Amniotic epithelial cell (primary cell): ENCODE measurements at regions not wholly inside any gene's neighbourhood (a gene's known extent, or its start where the extent isn't known, plus 50 kb on each side); places are given as distances from the start of the nearest gene placed in this dataset.

Experiments used
- DNase-seq: peaks from one replicate; pipeline ENCODE4 v3.0.0-alpha.2; 2010; ENCODE audit warnings: low read depth

DNA sequence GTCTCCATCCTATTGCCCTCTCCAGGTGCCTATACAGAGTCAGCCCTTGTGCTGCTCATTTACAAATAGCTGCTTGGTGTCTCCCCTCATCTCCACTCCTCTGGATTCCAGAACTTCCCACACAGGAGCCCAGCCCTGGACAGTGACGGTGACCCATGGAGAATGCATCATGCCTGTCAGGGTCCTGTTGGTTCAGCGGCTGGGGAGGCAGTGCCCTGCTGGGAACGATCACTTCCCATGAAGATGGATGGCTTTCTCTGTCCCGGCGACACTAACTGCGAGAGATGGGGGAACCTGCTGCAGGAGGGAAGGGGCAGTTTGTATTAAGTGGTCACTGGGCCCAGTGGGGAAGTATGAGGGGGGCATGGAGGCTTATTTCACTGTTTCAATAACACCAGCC, 395.0 kb upstream of the TBX3 start:
- DNase-seq, result no peak

DNA sequence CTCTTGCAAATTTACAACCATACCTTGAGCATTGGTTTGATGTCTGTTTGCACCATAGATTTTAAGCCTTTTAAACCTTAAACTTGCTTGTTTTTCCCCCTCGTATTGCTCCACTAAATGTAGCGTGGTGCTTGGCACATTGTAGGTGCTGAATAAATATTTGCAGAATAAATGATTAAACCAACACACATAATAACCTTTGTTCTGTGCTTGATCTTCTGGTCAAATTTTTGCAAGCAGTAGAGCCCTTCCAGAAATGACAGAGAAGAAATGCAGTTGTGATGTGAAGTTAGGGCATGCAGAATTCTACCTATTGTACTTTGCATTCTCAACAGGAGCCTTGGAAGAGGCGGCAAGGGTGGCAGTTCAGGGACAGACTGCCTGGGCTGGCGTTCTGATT, 394.4 kb upstream of the TBX3 start:
- no peak for DNase-seq

DNA sequence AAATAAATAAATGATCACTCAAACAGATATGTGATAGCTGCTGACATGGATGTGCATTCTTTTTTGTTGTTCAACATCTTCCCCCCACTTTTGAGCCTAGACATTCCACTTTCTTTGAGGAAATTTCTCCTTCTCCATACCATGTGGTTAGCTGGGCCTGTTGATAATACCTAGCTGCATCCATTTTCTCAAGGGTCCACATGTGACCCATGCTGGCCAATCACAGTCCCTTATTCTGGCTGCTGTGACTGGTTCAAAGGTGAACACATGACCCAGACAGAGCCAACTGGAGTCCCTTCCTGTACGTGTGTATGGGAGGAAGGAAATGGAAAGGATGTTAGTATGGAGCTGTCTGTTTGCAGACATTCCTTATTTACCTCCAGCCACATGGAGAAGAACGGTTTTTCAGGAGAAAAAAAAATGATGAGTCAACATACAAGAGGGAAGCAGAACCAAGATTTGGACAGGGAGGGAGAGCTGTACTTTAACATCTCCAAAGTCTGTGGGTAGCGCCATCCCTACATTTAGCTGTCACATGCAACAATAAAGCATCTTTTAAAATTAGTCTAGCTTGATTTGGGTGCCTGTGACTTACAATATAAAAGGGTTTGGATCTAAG, 391.7 kb upstream of the TBX3 start:
- peak; percentile 15 for DNase-seq

DNA sequence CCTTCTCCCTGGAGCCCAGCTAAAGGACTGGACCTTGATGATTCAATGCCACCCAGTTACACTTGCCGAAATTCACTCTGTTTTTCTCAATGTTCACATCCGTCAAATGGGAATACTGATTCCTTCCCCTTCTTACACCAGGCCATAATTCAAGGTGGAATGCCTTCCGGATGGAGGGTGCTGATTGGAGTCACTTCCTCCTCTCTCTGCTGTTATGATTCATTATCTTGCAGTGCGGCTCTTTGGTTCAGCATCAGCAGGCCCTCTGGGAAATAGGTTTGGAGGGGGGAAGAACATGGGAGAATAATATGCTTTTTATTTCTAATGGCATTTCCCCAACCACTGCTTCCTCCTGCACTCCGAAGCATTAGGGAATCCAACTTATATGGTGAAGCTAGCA, 390.6 kb upstream of the TBX3 start:
- DNase-seq, result no peak

DNA sequence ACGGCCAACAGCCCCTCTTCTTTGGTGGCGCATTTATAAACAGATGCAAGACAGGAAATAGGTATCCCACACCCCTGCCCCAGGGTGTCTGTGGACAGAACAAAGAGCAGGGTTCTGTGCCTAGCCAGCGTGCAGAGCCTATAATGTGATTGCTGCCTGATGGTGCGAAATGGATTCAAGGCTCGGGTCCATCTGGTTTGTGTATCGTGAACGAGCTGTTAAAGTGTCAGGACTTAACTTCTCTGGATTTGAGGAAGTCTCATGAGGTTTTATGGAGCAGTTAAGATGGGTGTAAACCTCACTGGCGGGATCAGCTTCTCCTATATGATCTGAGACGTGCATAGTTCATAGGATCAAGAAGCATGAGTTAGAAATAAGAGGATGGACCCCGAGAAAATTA, 388.7 kb upstream of the TBX3 start:
- no peak for DNase-seq

DNA sequence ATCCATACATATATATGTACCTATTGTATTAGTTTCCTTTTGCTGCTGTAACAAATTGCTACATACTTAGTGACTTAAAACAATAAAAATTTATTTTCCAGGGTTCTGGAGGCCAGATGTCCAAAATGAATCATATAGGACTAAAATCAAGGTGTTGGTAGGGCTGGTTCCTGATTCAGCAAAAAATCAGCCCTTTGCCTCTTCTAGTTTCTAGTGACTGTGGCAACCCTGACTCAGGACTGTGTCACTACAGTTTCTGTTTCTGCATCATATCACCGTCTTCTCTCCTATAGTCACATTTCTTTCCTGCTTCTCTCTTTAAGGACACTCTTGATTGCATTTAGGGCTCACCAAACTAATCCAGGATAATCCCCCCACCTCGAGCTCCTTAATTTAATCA, 386.3 kb upstream of the TBX3 start:
- DNase-seq, result no peak

DNA sequence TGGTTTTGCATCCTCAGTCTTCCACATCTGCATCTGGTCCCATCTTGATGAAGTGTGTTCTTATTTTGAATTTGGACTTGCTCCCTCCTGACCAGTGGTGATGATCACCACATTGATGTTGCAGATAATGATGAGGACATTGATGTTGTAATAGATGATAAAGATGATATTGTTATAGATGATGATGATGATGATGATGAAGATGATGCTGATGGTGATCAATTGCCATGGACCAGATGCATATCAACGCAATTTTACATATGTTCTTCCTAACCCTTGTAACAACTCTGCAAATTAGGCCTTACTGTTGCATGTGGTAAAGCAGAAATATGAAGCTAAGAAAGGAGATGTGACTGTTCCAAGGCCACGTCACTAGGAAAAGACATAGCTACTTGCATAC, 380.3 kb upstream of the TBX3 start:
- no peak for DNase-seq

DNA sequence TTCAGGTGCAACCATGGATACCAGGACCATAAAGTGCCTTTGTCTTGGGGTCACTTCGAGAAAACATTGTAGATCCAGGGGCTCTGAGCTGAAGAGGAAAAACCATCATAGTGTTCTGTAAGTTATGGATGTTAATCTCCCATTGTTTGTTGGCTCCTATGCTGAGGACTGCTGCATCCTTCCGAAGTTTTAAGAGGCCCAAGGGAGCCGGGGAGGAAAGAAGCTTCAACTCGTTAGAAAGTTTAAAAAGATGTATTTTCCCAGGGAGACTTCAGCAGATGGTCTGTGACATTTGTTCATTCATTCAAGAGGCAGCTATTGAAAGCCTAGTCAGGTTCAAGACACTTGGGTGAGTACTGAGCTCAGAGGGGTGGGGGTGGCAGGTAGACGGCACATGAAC, 378.8 kb upstream of the TBX3 start:
- DNase-seq, result no peak

DNA sequence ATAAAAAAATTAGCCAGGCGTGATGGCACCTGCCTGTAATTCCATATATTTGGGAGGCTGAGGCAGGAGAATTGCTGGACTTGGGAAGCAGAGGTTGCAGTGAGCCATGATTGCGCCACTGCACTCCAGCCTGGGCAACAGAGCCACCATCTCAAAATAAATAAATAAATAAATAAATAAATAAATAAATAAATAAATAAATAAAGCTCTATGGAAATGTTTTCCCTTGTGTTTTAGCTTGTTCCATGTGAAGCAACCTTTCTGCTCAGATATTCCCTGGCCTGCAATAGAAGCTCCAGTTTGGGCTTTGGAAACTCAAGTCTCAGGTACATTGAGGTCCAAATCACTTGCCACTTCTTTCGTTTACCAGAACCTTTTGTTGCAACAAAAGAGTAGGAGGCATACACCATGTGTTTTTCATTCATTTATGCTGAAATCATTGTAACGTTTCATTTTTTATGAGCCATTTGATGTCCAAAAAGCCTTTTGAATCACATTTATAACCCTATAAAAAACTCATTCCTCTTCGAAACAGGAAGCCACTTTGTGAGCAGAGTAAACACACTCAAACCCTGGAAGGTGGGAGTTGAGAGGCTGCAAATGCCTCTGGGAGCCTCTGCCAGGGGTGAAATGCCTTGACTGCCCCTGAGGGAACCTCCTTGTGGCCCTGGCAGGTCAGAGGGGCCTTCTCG, 376.6 kb upstream of the TBX3 start:
- no peak for DNase-seq

DNA sequence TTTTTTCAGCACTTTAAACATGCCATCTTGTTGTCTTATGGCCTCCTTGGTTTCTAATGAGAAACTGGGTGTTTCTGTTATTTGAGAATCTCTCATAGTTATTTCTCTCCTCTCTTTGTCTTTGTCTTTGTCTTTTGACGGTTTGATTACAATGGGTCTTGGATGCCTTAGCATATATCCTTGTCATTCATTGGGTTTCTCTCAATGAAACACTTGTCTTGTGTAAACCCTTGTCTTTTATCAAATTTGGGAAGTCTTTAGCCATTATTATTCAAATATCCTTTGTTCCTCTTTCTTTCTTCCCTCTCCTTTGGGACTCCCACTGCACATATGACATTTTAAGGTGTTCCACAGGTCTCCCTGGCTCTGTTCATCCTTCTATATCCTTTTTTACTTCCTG, 373.5 kb upstream of the TBX3 start:
- no peak for DNase-seq

DNA sequence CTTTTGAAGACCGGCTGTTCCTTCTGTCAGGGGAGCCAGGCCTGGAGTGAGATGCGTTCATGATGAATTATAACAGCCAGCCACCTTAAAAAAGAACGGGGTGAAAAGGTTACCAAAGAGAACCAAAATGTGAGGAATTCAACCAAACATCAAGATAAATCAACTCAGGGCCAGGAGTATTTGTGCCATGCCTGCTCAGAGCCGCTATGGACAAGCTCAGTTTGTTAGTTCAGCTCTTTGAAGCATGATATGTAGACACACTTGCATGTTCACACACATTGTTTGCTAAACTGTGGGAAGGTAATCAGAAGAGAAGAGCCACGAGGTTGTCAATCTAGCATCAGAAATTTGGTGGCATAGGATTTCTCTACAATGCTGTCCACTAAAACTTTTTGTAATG, 367.4 kb upstream of the TBX3 start:
- peak; percentile 5 for DNase-seq

DNA sequence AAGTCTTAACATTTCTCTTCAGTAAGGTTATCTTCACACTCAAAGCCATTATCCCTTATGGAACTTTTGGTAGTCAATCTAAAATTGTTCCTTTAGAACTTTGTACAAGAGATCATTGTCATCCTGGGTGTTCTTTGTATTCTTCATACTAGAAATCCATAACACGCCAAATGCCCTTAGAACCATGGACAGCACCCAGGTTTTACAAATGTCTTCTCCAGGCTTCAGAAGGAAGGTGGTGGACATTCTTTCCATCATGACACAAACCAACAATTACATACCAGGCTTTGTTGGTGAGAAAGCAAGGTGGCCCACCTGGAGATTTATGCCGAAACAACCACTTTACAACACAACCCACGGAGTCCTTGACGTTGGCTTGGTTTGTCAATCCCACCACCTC, 365.6 kb upstream of the TBX3 start:
- DNase-seq, result peak; percentile 65

DNA sequence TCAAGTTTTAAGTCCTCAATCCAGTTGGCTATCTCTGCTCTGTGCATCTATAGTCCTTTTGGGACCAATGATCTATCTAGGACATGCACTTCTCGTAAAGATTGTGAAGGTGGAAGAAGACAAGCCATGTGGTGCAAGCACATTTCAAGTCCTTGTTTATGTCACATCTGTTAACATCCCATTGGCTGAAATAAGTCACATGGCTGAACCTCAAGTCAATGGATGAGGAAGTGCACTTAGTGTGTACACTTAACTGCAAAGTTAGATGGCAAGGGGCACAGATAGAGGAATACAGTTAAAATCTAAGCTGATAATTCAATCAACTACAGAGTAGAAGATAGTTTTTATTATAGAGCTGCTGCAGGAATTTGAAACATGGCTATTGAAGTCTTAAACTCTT, 362.8 kb upstream of the TBX3 start:
- DNase-seq, result no peak

DNA sequence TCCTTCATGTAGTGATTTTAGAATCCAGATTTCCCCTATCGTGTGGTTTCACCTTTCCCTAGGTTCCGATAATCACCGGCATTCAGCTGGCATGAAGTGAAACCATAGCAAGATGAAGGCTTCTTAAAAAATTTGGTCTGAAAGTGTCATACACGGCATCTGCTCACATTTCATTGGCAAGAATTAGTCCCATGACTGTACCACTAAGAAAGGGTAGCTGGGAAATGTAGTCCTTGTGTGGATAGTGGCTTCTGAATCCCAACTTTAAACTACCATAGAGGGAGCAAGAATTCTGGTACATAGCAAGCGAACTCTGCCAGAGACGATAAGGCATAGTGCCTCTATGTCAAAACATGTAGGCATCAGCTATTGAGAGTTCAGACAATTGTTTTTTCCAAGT, 360.1 kb upstream of the TBX3 start:
- no peak for DNase-seq

DNA sequence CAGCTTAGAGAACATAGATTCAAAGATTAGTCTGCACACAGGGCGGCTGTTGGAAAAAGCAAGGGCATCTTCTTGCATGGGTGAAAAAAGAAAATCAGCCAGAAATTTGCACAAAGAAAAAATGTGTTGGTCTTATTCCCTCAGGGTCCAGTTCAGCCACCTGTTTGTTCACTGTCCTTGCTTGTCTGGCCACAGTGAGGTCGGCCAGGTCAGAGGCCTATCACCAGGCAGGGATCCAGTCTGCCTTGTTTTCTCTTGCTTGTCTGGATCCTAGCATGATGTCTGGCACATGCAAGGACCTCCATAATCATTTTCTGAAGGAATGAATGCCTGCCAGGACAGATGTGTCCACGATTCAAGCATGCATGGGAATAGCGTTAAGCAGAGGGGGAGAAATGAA, 359.1 kb upstream of the TBX3 start:
- no peak for DNase-seq

DNA sequence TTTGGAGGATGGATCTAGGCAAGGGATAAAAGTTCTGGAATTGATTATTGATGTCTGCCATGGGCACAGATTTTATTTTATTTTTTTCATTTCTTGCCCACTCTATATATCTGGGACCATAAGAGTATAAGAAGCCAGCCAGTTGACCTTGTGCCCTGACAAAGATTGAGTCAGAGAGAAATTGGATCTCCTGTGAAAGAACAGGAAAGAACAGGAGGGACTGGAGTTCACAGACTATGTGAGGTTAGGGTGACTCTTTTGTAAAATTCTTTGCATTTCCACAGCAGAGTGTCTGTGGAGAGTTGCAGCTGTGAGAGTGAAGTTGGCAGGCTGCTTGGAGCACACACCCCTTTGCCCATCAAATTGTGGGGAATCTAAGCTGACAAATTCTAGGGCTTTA, 358.4 kb upstream of the TBX3 start:
- DNase-seq, result no peak

DNA sequence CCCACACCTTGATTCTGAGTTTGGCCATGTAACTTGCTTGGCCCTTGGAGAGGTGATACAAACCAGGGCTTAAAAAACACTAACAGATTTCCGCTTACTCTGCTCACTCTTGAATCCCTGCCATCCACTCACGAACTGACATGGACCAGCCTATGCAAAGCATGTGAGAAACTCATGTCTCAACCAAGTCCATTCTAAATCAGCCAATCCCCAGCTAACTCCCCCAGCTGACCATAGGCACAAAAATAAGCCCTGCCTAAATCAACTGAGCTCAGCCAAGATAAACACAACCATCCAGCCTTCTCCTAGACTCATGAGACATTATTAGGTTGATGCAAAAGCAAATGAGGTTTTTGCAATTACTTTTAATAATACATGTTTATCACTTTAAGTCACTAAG, 353.9 kb upstream of the TBX3 start:
- no peak for DNase-seq

DNA sequence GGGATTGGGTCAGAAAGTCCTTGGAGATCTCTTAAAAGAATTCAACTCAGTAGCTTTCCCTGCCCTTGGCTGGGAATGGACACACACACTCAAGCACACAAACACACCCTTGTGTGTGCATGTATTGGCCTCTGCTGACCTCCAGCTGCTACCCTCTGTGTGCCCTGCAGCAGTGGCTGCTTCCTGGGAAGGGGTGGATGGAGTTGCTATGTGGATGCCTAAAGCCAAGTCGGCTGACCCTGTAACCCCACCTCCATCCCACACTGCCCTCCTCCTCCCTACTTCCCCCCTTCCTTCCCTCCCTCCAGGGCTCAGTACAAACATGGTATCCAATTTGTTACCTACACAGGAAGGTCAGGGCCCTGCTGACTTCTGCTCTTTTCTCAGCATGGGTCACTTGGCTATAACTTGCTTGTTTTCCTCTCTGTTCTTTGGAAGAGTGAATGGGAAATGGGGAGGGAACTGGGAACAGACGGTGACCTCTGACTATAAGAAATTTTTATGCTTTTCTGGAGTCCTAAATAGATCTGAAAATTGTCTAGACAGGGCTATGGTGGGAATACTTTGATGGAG, 351.6 kb upstream of the TBX3 start:
- no peak for DNase-seq

DNA sequence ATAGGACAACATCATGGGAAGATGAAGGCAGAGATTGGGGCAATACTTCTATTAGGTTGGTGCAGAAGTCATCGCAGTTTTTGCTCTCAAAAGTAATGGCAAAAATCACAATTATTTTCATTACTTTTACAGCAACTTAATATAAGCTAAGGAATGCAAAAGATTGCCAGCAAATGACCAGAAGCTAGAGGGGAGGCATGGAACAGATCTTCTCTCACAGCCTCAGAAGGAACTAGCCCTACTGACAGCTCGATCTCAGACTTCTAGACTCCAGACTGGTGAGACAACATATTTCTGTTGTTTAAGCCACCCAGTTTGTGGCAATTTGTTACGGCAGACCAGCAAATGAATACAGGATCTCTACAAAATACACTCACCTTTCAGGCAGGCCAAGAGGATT, 348.5 kb upstream of the TBX3 start:
- no peak for DNase-seq

DNA sequence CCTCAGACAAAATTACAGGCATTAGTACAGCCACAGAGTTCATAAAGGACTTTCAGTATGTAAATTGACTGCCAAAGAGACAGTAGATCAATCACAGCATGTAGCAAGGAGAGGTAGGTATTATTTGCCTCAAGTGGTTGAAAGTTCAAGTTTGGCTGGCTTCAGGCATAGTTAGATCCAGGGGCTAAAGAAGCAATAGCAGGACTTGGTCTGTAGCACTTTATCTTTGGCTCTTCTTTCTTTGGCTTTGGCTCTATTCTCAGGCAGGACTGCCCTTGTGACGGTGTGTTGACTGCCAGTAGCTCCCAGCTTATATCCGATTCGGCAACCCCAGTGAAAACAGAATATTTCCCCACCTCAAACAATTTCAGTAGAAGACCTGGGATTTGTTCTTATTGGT, 346.0 kb upstream of the TBX3 start:
- no peak for DNase-seq

DNA sequence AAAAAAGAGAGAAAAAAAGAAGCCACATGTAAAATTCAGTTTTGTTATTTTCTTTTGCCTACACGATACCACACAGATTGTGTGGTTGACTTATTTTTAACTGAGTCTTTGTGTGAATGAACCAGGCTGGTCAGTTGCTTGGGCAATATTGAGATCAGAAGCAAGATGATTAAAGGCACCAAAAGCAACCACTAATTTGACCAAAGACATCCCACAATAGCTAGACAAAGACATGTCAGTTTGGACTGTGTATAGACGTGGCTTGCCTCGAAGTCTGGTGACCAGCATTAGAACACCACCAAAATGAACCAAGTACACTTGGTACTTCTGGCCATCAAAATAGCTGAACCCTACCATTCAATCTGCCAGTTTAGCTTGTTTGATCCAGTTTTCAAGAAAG, 340.6 kb upstream of the TBX3 start:
- DNase-seq, result no peak

DNA sequence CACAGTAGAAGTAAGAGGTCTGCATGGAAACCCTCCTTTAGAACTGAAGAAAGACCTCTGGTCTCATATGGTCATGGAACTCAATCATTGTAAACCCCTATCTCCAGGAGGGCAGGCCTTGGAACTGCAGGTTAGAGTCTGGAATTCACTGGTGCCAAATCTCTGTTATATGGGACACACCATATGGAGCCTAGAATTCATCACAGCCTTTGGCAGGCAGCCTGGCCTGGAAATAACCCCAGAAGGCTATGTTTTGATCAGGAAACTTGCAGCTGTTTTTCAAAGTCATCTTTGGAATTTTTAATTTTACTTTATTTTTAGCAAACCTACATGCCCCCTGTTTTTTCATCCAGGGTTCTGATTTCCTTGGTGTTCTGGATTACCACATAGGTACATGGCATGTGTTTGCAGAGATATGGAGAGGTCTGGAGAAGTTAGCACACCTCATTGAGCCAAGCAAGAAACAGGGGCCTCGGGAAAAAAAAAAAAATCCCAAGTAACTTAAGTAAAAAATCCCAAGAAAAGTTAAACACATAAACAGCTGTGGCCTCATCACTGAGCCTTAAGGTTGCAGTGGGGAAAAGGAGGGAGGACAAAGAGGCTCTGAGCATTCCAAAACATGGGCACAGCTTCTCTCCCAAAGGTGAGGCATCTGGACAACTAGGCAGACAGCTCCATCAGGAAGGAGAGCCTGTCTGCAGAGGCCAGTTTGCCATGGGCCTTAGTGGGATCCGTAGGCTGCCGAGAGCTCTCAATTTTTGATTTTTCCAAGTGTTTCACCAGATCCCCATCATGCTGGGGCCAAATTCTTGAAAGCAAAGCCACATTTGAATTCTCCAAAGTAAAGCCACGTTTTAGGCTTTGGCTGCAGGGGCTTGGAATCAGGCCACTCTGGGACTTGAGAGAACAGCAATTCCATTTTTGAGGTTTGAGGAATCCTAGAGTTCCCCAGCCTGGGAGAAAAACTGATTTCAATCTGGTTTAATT, 339.6 kb upstream of the TBX3 start:
- DNase-seq, result no peak

DNA sequence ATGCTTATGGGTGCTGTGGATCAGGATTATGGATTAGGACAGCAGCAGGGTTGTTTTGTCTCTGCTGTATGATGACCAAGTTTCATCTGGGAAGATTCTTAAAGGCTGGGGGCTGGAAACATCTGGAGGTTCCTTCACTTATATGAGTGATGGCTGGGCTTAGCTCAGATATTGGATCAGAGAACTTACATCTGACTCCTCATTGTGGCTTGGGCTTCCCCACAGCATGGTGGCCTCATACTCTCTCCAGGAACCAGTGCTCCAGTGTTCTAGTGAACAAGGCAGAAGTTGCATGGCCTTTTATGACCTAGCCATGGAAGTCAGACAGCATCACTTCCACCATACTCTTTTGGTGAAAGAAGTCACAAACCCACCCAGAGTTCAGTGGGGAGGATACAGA, 336.1 kb upstream of the TBX3 start:
- no peak for DNase-seq
